HG02981 (cell line): ENCODE measurements at regions not wholly inside any gene's neighbourhood (a gene's known extent, or its start where the extent isn't known, plus 50 kb on each side); places are given as distances from the start of the nearest gene placed in this dataset.

Experiments used
- ATAC-seq: cut with Tn5 transposase; IDR thresholded peaks from one replicate; pipeline ENCODE4 v1.9.1; 2021; ENCODE audit warnings: mild to moderate bottlenecking, moderate library complexity; ENCODE audit not compliant: unreplicated experiment

- ATAC-seq, result no peak
Measured at GRCh38 chr4:67126570-67126969, 418.7 kb downstream of the CENPC start.

- no peak for ATAC-seq
Measured at GRCh38 chr4:67125636-67126514, 419.4 kb downstream of the CENPC start.

- no peak for ATAC-seq
Measured at GRCh38 chr4:67124716-67125115, 420.6 kb downstream of the CENPC start.

GRCh38 chr4:67122029-67122428 lies 423.3 kb downstream of the CENPC start:
- no peak for ATAC-seq

GRCh38 chr4:67120369-67120768 lies 424.9 kb downstream of the CENPC start:
- no peak for ATAC-seq

GRCh38 chr4:67109276-67109675 lies 436.0 kb downstream of the CENPC start:
- ATAC-seq, result peak; percentile 67

- no peak for ATAC-seq
Measured at GRCh38 chr4:67106861-67107460, 438.3 kb downstream of the CENPC start.

GRCh38 chr4:67104145-67104544 lies 441.2 kb downstream of the CENPC start:
- ATAC-seq, result no peak

GRCh38 chr4:67103001-67103747 lies 442.1 kb downstream of the CENPC start:
- ATAC-seq, result no peak

GRCh38 chr4:67101612-67102011 lies 443.7 kb downstream of the CENPC start:
- no peak for ATAC-seq

- ATAC-seq, result no peak
Measured at GRCh38 chr4:67092351-67092750, 453.0 kb downstream of the CENPC start.

- no peak for ATAC-seq
Measured at GRCh38 chr4:67091673-67092072, 453.6 kb downstream of the CENPC start.

GRCh38 chr4:67087897-67088296 lies 457.4 kb downstream of the CENPC start:
- ATAC-seq, result peak; percentile 84

- ATAC-seq, result no peak
Measured at GRCh38 chr4:67084783-67085182, 460.5 kb downstream of the CENPC start.

GRCh38 chr4:67083496-67083895 lies 461.8 kb downstream of the CENPC start:
- no peak for ATAC-seq

- ATAC-seq, result no peak
Measured at GRCh38 chr4:67082746-67083145, 462.6 kb downstream of the CENPC start.

GRCh38 chr4:67080046-67080557 lies 465.2 kb downstream of the CENPC start:
- ATAC-seq, result no peak

- ATAC-seq, result no peak
Measured at GRCh38 chr4:67071641-67072040, 473.7 kb downstream of the CENPC start.

- no peak for ATAC-seq
Measured at GRCh38 chr4:67055319-67055718, 490.0 kb downstream of the CENPC start.

- ATAC-seq, result no peak
Measured at GRCh38 chr4:67054896-67055295, 490.4 kb downstream of the CENPC start.
